ENCODE measurements at regions not wholly inside any gene's neighbourhood (a gene's known extent, or its start where the extent isn't known, plus 50 kb on each side); places are given as distances from the start of the nearest gene placed in this dataset.

- Histone ChIP-seq H2AFZ (no peak overlapping the region), H3K4me3 (no peak overlapping the region), H3K27ac (no peak overlapping the region), H3F3A (ENCODE audit: insufficient read depth) (no peaks in the 10 kb centered on the region), H3K79me2 (ENCODE audit: insufficient read depth) (no peaks in the 10 kb centered on the region), H4K20me1 (ENCODE audit: insufficient read depth) (no peaks in the 10 kb centered on the region), H3K36me3 (ENCODE audit: low read depth) (no peaks in the 10 kb centered on the region), H3K9me3 (ENCODE audit: low read depth) (no peaks in the 10 kb centered on the region), H3K9ac (no peak overlapping the region), H3K9me2 (ENCODE audit: insufficient read depth) (no peaks in the 10 kb centered on the region), H3K27me3 (replicated peaks; ENCODE audit: insufficient read depth) (0 out of 2 replicates have a peak, but pooled peaks cover 11% of the 10 kb centered on the region), H3K4me2 (ENCODE audit: unreplicated experiment) (no peak overlapping the region), H3K4me1 (ENCODE audit: insufficient read depth) (peaks cover 7% of the 10 kb centered on the region; the same call in 1 of the 2 replicates)
- DNase-seq = no peak
- TF ChIP-seq EZH2 (IDR thresholded peaks at IDR 0.05; ENCODE audit: insufficient read depth, poor library complexity, severe bottlenecking) (no peak), EZH2phosphoT487 (IDR thresholded peaks at IDR 0.05; ENCODE audit: insufficient read depth, low read depth) (no peak)
- in situ Hi-C loops (cut with MboI) = no loop called here
Observed at GRCh38 chr9:13811876-13812275, 502.1 kb downstream of the NFIB start.

- Histone ChIP-seq H3K9me2 (ENCODE audit: insufficient read depth) (no peaks in the 10 kb centered on the region), H3K79me2 (ENCODE audit: insufficient read depth) (no peaks in the 10 kb centered on the region), H3K4me3 (no peak overlapping the region), H3K9ac (no peak overlapping the region), H3K4me1 (ENCODE audit: insufficient read depth) (peaks cover 7% of the 10 kb centered on the region; the same call in 1 of the 2 replicates), H3K9me3 (ENCODE audit: low read depth) (no peaks in the 10 kb centered on the region), H2AFZ (no peak overlapping the region), H3F3A (ENCODE audit: insufficient read depth) (no peaks in the 10 kb centered on the region), H3K4me2 (ENCODE audit: unreplicated experiment) (no peak overlapping the region), H3K27ac (no peak overlapping the region), H3K27me3 (replicated peaks; ENCODE audit: insufficient read depth) (0 out of 2 replicates have a peak, but pooled peaks cover 11% of the 10 kb centered on the region), H3K36me3 (ENCODE audit: low read depth) (no peaks in the 10 kb centered on the region), H4K20me1 (ENCODE audit: insufficient read depth) (no peaks in the 10 kb centered on the region)
- TF ChIP-seq EZH2 (IDR thresholded peaks at IDR 0.05; ENCODE audit: insufficient read depth, poor library complexity, severe bottlenecking) = no peak
- TF ChIP-seq EZH2phosphoT487 (IDR thresholded peaks at IDR 0.05; ENCODE audit: insufficient read depth, low read depth) = no peak
- 61 to 65% methylated on average over 6 of the region's 6 CpGs for WGBS, 2 experiments (ENCODE audit: low coverage in 1 of 2, low lambda C conversion rate in 2 of 2, missing lambda C conversion rate in 2 of 2)
- DNase-seq = peak; percentile 41
- in situ Hi-C loops (cut with MboI) = no loop called here
Observed at GRCh38 chr9:13810510-13810909, 503.4 kb downstream of the NFIB start.

DNA sequence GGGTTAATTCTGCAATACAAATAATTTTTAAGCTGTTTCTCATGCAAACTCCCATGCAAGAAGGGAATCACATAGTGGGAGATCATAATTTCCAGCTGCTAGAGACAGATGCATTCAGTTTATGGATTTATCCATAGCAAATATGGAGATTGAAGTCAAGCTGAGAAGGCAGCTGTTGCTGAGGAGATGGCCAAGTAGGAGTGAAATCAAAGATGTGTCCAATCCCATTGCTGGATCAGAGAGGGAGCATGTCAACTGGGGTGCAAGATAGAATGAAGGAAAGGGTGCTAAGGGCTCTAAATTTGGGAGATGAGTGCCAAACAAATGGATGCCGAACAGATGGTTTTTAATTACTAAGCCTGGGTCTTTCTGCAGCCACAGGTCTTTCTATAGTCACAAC is 504.5 kb downstream of the NFIB start:
- no peaks in the 10 kb centered on the region for H4K20me1 ChIP-seq (ENCODE audit: insufficient read depth)
- H3K9me3 ChIP-seq (ENCODE audit: low read depth) = no peaks in the 10 kb centered on the region
- no peak overlapping the region for H3K27ac ChIP-seq
- 0 out of 2 replicates have a peak, but pooled peaks cover 17% of the 10 kb centered on the region for H3K27me3 ChIP-seq (replicated peaks; ENCODE audit: insufficient read depth)
- no peak overlapping the region for H3K4me2 ChIP-seq (ENCODE audit: unreplicated experiment)
- no peaks in the 10 kb centered on the region for H3K79me2 ChIP-seq (ENCODE audit: insufficient read depth)
- WGBS, 2 experiments (ENCODE audit: low coverage in 1 of 2, low lambda C conversion rate in 2 of 2, missing lambda C conversion rate in 2 of 2) = 80 to 86% methylated on average over 1 of the region's 1 CpG
- H3K4me3 ChIP-seq = no peak overlapping the region
- H3K9ac ChIP-seq = no peak overlapping the region
- in situ Hi-C loops (cut with MboI) = no loop called here
- no peaks in the 10 kb centered on the region for H3F3A ChIP-seq (ENCODE audit: insufficient read depth)
- no peak for TF ChIP-seq EZH2phosphoT487 (IDR thresholded peaks at IDR 0.05; ENCODE audit: insufficient read depth, low read depth)
- no peak for TF ChIP-seq EZH2 (IDR thresholded peaks at IDR 0.05; ENCODE audit: insufficient read depth, poor library complexity, severe bottlenecking)
- no peak for DNase-seq
- H3K9me2 ChIP-seq (ENCODE audit: insufficient read depth) = no peaks in the 10 kb centered on the region
- H3K36me3 ChIP-seq (ENCODE audit: low read depth) = no peaks in the 10 kb centered on the region
- H2AFZ ChIP-seq = no peak overlapping the region
- H3K4me1 ChIP-seq (ENCODE audit: insufficient read depth) = peaks cover 7% of the 10 kb centered on the region; the same call in 1 of the 2 replicates

DNA sequence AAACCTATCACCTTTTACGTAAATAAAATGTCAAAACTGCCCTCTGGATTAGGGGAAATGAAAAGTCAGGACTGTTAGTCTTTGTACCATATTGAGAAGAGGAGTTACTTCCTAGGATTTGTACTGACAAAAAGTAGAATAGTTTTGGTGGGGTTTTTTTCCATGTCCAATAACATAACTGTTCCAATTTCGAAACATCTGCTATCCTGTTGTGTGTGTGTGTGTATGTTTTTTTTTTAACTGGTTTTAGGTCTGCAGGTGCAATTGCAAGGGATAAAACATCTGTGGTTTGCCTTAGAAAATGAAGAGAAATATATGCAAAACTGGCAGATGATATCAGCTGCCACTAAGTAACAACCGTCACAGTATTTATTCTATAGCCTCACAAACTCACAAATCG is 506.8 kb downstream of the NFIB start:
- Histone ChIP-seq H3K4me2 (ENCODE audit: unreplicated experiment) (no peak overlapping the region), H3K27me3 (replicated peaks; ENCODE audit: insufficient read depth) (0 out of 2 replicates have a peak, but pooled peaks cover 10% of the 10 kb centered on the region), H2AFZ (no peak overlapping the region), H3K36me3 (ENCODE audit: low read depth) (no peaks in the 10 kb centered on the region), H3K4me1 (ENCODE audit: insufficient read depth) (peaks cover 7% of the 10 kb centered on the region; the same call in 1 of the 2 replicates), H3K9me2 (ENCODE audit: insufficient read depth) (no peaks in the 10 kb centered on the region), H3K4me3 (no peak overlapping the region), H3K9ac (no peak overlapping the region), H3K27ac (no peak overlapping the region), H4K20me1 (ENCODE audit: insufficient read depth) (no peaks in the 10 kb centered on the region), H3K79me2 (ENCODE audit: insufficient read depth) (no peaks in the 10 kb centered on the region), H3F3A (ENCODE audit: insufficient read depth) (no peaks in the 10 kb centered on the region), H3K9me3 (ENCODE audit: low read depth) (no peaks in the 10 kb centered on the region)
- WGBS, 2 experiments (ENCODE audit: low coverage in 1 of 2, low lambda C conversion rate in 2 of 2, missing lambda C conversion rate in 2 of 2) = 88 to 93% methylated on average over 4 of the region's 4 CpGs
- TF ChIP-seq EZH2 (IDR thresholded peaks at IDR 0.05; ENCODE audit: insufficient read depth, poor library complexity, severe bottlenecking) = no peak
- no peak for TF ChIP-seq EZH2phosphoT487 (IDR thresholded peaks at IDR 0.05; ENCODE audit: insufficient read depth, low read depth)
- no peak for DNase-seq
- in situ Hi-C loops (cut with MboI) = no loop called here

DNA sequence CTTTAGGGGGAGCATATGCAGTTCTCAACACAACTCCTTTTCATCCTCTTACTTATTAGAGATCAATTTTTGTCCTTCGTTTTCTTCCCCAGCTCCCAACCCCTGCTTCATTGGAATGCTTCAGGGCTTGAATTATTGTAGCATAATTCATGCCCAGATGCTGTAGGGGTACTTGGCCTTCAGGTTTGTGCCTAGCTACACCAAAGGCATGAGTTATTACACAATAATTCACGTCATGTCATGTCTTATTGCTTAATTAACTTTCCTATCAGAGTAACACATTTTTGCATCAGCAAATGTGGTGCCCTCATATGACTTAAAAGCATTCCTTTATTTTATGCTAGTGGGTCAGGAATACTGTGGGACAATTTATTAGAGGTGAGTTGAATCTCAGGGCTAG is 507.2 kb downstream of the NFIB start:
- Histone ChIP-seq H4K20me1 (ENCODE audit: insufficient read depth) (no peaks in the 10 kb centered on the region), H3K9ac (no peak overlapping the region), H3K4me1 (ENCODE audit: insufficient read depth) (peaks cover 7% of the 10 kb centered on the region; the same call in 1 of the 2 replicates), H3F3A (ENCODE audit: insufficient read depth) (no peaks in the 10 kb centered on the region), H3K9me2 (ENCODE audit: insufficient read depth) (no peaks in the 10 kb centered on the region), H3K27ac (no peak overlapping the region), H2AFZ (no peak overlapping the region), H3K9me3 (ENCODE audit: low read depth) (no peaks in the 10 kb centered on the region), H3K27me3 (replicated peaks; ENCODE audit: insufficient read depth) (0 out of 2 replicates have a peak, but pooled peaks cover 10% of the 10 kb centered on the region), H3K4me3 (no peak overlapping the region), H3K79me2 (ENCODE audit: insufficient read depth) (no peaks in the 10 kb centered on the region), H3K4me2 (ENCODE audit: unreplicated experiment) (no peak overlapping the region), H3K36me3 (ENCODE audit: low read depth) (no peaks in the 10 kb centered on the region)
- DNase-seq = no peak
- 38 to 42% methylated on average over 2 of the region's 2 CpGs for WGBS, 2 experiments (ENCODE audit: low coverage in 1 of 2, low lambda C conversion rate in 2 of 2, missing lambda C conversion rate in 2 of 2)
- in situ Hi-C loops (cut with MboI) = no loop called here
- no peak for TF ChIP-seq EZH2 (IDR thresholded peaks at IDR 0.05; ENCODE audit: insufficient read depth, poor library complexity, severe bottlenecking)
- TF ChIP-seq EZH2phosphoT487 (IDR thresholded peaks at IDR 0.05; ENCODE audit: insufficient read depth, low read depth) = no peak

Data from GM23248 (cell line).